Activated naive CD4-positive, alpha-beta T cell treated with Interleukin-2 at 50 U/mL for 16 hours (primary cell): ENCODE measurements at regions not wholly inside any gene's neighbourhood (a gene's known extent, or its start where the extent isn't known, plus 50 kb on each side); places are given as distances from the start of the nearest gene placed in this dataset.
"Not testable (repeated sequence)": the region's sequence is repeated elsewhere in the genome, so short reads cannot be mapped to it uniquely, and the experiment has no call there.

Source experiments
- DNase-seq: peaks from one replicate; pipeline ENCODE4 v3.0.0-alpha.2; 2020

DNA sequence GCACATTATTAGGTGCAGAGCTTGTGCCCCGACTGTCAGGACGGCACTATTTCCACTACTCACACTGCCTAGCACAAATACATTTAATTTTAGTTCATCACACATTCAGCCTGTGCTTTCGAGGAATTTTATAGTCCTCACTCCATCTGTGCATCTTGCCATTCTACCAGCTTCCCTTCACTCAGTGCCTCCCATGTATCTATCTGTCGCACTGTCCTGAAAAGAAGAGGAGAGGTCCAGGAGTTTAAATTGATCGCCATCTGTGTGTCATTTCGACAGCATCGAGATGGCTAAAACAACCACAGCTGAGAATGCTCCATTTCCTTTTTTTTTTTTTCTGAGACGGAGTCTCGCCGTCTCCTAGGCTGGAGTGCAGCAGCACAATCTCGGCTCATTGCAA lies 97.6 kb upstream of the FOXN3 start:
- no peak for DNase-seq

DNA sequence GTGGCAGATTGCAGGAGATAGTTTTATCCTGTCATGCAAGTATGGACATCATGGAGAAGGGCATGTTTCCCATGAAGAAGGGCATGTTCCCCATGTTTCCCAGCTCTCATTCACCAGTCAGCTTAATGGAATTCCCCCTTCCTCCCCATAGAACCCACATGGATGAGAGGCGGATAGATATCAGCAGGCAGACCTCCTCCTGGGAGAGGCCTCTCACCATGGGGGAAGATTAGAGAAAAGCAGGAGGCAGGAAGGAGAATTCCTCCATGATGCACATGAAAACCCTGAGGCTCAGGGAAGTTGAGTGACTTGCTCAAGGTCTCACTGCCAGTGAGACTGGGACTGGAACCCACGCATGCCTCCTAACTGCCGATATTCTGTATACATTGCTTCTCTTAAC lies 92.9 kb upstream of the FOXN3 start:
- no peak for DNase-seq

DNA sequence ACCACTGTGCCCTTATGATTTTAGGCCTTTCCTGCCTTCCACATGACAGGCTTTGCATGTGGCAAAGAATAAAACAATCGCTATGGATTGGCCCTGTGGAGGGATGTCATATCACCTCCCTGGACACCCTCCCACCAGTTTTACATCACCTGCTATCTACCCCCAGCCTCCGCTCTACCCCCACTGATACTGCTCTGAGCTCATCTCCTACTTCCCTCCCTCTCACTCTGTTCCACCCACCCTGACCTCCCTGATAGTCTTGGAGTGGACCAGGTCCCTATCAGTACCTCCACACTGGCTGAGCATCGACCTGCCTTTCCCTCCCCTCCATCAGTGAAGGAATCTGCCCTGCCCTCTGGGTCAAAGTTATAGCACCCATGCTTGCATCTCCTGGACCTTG lies 91.8 kb upstream of the FOXN3 start:
- no peak for DNase-seq

DNA sequence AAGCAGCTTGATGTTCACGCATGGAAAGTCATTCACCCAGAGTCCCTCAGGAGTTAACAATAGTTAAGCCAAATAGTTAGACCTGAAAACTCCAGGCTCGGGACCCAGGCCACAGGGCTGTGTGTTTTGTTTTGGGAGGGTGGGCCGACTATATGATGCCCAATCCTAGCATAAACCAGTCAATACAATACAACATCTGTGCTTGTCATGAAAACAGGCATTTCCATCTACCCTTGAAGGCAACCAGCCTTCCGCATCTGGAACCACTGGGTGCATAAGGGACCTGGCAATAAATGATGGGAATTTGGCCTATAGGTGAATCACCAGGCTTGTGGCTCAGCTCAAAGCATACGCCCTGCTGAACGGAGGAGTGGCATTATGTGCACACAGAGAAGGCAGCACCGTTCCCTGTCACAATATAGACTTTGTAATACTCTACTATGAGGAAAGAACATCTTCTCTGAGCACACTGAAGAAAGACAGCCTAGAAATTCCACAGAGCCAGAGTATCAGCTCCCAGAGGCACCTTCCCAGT lies 91.0 kb upstream of the FOXN3 start:
- DNase-seq, result no peak

DNA sequence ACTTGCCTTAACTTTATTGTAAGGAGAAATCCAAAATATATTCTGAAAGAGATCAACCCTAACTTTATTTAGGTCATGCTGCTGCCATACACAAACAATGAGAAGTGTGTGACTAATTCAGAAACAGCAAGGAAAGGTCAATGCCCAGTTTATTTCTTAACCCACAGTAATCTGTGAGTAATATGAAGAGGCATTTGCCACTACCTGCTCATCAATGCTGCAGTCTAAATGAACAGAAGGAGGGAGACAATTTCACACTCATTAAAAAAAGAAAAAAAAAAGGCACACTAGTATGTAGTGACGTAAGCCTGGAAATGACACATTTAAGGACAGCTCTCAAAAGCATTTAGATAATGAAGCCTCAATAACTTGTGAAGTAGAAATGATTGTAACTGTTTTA lies 90.5 kb upstream of the FOXN3 start:
- DNase-seq, result no peak

DNA sequence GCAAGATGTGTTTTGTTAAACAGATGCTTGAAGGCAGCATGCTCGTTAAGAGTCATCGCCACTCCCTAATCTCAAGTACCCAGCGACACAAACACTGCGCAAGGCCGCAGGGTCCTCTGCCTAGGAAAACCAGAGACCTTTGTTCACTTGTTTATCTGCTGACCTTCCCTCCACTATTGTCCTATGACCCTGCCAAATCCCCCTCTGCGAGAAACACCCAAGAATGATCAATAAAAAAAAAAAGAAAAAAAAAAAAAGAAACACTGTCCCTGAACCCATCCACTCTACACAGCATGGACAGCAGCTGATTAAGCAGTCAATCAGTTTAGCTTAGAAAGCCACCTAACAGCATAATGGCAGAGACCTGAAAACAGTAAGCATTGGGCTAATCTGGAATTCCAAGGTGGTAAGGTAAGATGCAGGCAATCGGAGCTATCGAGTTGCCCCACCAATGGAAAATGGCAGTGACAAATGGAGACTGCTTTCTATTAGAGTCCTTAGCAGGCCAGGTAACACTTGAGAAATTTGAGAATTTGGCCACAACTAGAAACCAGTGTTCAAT lies 89.9 kb upstream of the FOXN3 start:
- DNase-seq, result not testable (repeated sequence)

DNA sequence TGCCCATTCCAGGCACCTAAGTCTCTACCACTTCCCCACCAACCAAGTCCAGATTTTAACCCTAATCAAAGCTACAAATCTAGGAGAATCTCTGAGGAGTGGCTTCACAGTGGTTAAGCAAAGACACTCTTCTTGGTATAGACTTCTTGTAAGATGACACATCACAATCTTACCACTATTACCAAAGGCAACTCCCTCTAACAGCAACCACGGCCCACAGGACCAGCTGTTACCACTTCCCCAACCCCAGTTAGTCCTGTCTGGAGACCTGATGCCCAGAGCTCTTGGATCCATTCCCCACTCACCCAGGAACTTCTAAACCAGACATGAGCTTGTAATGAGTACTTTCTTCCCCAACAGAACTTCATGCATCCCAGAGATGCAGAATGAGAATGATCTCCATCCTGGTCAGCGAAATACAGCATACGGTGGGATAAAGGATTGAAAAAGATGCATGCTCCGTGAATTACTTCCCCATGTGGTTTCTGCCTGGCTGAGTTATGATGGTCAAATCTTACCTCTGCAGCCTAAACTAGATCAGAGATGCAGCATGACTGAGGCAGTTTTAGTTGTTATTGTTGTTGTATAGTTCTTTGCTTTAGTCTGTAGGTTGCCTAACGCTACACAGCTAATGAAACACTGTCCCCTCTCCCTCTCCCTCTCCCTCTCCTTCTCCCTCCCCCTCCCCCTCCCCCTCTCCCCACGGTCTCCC lies 87.7 kb upstream of the FOXN3 start:
- DNase-seq, result no peak

DNA sequence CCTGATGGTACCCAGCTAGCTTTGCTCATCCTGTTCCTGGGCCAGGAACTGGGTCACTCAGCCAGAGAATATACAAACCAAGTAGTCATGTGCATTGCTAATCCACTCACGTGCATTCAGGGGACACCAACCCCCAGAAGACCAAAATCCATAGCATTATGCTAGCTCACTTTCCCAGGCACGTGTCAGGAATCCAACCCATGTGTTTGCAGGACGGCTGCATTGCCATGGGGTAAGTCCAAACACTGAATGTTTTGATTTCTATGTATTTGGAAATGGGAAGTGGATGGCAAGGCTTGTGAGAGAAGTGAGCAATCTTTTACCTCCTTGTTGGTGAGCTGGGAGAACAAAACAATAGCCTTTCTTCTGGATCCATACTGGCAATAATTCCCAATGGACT lies 87.1 kb upstream of the FOXN3 start:
- DNase-seq, result no peak

DNA sequence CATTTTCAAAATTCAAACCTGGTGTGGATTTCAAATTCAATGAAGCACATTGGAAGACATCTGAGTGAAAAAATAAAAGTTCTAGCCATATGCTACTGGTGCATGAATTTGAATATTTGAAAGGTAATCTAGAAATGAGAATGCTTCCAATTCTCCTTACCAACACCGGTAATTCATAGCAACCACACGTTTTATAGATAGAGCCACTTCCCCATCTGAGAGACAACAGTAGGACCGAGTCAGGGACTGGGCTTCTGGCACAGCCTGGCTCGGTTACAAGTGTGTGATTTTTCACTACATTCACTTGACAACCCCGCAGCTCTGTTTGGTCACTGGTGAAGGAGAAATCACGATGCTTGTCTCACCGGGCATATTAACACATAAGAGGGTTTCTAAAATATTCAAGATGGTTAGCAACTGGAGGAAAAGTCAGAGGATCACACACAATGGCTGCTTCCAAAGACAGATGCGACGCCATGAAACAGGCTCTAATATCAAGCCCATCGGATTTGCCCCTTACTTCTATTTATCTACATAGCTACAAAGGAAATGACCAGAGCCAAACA lies 86.5 kb upstream of the FOXN3 start:
- DNase-seq, result no peak

DNA sequence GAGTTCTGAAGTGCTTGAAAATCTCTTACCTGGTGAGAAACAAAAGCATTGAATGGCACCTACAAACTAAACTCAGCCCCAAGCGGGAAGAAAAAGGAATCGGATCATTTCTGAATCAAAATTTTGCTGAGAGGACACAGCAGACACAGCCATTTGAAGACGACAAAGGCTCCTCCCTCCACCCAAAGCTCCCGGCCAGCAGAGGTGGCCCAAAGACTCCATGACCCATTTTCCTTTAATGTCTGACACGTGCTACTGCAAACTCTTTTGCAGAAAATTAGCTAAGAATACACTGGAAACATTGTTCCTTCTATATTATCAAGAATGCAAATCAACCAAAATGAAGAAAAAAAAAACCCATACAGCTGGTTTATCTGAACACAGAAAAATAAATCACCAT lies 85.9 kb upstream of the FOXN3 start:
- no peak for DNase-seq

DNA sequence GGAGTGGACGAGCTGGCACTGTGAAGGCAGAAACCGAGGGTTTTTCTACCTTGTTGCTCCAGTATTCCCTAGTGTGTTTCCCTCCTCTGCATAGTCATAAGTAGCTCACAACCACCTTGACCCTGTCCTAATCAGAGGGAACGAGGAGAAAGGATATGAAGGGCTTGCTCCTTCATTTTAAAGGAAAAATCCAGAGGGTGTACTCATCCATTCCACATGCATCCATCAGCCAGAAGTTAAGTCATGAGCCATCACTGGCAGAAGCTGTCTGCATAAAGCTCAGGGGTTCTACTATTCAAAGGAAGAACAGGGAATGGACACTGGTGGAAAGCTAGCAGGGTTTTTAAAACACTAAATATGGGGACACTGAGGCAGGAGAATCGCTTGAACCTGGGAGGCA lies 84.3 kb upstream of the FOXN3 start:
- DNase-seq, result no peak

DNA sequence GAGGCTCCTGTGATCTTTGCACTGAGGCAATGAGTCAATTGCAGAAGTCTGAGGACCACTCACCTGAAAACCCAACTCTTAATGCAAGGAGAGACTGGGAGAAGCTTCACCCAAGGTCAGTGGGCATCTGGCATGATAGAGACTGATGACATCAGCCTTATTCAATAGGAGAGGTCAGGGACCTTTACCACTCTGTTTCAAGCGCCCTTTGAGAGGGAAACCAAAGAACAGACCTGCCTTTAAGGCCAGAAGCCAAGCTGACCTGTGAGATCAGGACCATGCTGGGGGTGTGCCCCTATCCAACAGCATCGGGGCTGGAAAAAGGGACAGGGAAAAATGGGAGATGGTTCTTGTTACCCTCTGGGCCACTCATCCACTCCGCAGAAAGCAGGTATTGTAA lies 83.3 kb upstream of the FOXN3 start:
- DNase-seq, result no peak

DNA sequence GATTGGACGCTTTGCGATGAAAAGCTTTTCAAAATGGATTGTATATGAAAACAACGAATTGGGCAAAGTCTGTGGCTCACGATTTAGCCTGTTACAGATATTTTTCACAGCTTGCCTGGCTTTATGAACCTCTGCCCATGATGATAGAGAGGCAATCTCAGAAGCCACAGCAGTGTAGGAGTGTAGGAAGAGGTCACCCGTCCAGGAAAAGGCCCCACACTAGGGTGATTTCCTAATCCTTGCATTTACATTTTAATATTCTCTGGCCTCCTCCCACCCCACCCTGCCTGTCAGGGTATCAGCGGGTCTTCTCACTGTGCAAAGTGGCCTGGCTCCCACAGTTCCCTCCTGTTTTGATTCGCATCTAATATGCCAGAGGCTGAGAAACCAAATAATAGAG lies 81.8 kb upstream of the FOXN3 start:
- no peak for DNase-seq

DNA sequence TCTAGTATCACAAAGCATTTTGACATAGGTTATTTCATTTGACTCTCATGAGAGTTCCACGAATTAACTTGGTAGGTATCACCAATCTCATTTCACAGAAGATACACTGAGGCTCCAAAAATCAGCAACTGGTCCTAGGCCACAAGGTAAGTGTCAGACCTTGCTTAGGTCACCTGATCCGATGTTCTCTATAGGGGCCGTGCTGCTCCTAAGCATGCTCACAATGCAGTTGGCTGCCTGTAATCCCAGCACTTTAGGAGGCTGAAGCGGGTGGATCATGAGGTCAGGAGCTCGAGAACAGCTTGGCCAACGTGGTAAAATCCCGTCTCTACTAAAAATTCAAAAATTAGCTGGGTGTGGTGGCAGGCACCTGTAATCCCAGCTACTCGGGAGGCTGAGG lies 78.7 kb upstream of the FOXN3 start:
- DNase-seq, result no peak

DNA sequence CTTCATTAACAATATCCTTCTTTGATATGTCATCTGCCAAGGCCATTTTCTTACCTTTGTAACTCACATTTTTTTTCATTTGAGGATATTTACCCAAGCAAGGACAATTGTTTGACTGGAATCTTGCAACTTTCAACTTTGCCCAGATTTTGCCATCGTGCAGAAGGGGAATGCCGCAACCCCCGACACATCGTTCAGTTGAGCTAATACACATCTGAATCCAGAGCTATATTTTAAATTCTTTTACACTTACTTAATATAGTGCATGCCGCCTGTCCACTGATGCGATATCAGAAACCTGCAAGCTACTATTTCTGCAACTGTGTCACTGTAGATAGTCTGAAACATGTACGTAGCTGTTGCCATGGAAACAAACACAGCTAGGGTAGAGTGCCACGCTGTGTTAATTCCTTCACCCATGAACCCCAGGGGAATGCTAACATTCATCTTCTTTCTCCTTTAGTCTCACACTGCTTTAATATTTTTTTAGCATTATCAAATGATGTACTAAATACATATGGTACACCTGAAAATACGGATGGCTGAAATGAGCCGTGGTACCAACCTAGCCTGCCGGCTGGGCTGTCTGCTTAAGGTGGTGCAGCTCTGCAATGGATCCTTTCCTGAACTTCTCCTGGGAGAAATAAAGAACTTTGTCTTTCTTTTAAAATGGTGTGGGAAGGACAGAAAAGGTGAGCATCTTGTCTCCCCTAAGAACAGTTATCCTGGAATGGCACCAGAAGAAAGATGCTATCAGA lies 77.0 kb upstream of the FOXN3 start:
- no peak for DNase-seq

DNA sequence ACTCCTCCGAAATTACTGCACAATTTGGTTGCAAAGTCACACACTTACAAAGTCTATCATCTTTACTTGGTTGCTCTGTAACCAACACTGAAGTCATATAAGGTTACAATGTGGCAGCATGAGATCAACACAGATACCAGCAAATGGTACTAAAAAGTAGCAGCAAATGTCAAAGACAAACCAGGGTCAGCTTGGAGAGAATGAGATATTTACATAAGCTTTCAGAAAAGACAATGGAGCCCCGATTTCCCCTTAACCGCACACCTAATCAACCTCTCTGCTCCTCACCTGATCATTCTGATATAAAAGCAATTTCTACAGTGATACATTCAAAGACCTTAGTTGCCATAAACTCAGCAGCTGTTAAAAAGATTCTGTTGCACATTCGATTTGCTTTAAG lies 76.4 kb upstream of the FOXN3 start:
- no peak for DNase-seq

DNA sequence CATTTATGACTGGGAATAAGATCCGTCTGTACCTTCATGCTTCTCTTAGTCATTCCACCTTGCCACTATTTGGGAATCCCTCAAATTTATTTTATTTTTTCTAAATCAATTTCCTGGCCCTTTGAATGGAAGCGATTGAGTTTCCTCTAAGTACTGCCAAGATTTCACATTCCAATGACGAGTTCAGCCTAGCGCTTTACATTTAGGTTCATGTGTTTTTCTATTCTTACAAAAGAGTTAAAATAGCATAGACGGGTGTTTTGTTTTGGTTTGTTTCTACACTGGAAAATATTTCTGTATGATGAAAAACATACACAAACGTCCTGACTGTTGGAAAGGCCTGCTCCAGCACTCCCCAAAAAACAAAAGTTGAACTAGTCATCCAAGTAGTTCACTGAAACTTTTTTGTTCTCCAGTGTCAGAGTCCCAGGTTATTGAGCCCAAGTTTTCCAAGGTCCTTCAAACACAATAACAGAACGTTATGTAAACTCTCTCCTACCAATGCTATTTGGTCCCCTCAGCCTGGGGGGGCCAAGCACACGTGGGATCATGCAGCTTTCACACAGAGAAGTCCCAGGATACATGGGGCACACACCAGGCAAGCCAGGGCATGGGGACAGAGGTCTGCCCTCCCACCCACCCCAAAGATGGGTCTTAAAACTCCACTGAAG lies 74.8 kb upstream of the FOXN3 start:
- DNase-seq, result no peak

DNA sequence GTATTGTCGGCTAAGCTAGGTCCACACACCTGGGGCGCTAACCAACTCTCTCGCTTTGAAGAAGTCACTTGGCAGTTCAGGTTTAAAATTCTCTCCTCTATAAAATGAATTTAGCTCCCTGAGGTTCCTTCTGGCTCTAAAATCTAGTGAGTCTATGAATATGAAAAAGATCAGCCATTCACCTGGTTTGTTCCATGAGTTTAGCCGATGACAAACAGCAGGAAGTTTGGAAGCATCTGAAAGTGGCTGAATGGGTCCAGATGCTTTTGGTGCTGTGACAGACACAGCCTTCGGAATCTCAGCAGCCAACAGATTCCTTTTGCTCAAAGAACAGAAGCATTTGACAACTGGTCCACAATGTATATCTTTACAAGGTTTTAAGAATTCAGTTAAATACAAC lies 73.4 kb upstream of the FOXN3 start:
- DNase-seq, result no peak

DNA sequence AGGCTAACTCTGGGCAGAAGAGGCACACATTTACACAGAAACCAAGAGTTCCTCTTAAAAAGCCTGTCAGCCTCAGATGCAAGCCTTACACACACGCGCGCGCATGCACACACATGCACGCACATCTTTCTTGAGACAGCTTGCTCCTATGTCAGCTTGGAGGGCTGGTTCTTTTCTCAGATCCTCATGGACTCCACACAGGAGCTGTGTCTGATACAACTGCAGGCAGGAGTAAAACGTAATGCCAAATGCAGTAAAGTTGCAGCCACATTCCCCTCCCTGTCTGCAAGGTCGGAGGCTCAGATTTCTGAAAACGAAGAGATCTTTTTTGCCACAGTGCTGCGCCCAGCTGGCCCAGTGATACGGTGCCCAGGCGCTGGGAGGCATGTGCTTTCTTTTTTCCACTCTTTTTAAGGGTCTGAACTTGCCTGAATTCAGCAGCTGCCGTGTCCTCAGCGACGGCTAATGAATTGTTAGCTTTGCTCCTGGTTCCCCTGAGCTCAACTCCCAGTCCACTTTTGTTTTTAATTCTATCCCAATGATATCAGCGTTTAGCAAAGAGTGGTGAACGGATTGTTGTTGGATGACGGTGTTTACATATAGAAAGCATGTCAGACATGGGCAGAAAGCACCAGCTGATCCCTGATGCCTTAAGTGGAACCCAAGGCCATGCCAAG lies 72.9 kb upstream of the FOXN3 start:
- DNase-seq, result no peak

DNA sequence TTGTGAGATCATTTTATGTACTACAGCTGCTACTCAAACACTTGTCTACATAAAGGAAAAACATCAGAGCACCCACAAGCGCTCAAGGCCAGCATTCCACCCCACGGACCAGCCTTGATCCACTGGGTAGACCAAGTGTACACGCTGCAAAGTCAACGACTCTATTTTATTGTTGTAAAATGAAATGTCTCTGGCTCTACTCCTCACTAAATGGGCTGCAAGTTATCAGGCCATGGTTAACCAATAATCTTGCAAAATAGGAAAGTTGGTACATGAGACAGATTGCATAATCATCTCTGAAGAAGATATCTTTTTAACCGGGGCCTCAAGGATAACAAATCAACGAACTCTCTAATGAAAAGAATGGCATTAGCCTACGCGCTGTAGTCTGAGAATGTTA lies 69.9 kb upstream of the FOXN3 start:
- no peak for DNase-seq

DNA sequence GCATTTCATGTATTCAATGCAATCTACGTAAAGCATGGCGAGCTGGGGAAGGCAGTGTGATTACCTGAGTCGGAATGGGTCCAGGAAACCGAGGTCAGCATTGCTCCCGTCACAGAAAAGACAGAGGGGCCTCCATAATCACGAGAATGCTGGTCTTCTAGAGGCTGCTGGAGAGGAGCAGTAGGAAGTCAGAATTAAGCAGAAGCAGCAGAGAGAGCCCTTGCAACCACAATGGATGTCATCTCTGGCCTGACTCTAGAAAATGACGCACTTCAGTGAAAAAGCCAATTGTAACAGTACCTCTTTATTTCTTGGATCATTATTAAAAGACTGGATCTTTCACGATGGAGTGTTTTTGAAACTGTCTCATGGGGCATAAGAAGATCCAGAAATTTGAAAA lies 69.5 kb upstream of the FOXN3 start:
- DNase-seq, result no peak

DNA sequence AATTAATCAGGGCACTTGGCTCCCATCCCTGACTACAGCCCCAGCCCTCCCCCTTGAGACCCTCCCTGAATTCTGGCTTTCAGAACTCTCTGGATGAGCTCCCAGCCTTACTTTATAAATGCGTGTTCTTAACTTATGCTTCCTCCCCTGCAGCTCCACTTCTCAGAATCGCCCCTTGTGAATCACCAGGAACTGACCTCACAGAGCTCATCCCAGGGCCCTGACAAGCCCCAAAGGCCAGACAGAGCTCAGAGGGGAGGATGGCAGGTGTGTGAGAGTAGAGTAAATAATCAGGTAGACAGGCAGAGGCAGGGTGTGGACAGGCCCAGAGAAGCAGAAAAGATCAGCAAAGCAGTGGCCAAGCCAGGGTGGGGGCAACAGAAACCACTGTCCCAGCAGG lies 68.2 kb upstream of the FOXN3 start:
- DNase-seq, result no peak
